CD14-positive monocyte (primary cell): ENCODE measurements at regions not wholly inside any gene's neighbourhood (a gene's known extent, or its start where the extent isn't known, plus 50 kb on each side); places are given as distances from the start of the nearest gene placed in this dataset.

Experiments
- DNase-seq, 3 donors: peaks; one replicate each; pipeline ENCODE4 v3.0.0-alpha.2; 2011 to 2022
- H2AFZ ChIP-seq: 2 replicates; pipeline ENCODE4 v1.6.0; 2012; ENCODE audit warnings: mild to moderate bottlenecking, low read depth, low read length, inconsistent platforms; ENCODE audit not compliant: insufficient read depth, poor library complexity, severe bottlenecking
- H3K27ac ChIP-seq, 2 donors: 1 replicate in 1 of 2; 2 replicates in 1 of 2; pipeline ENCODE4 v1.5.1; 2012 to 2013; ENCODE audit warnings: low read length in 2 of 2, control low read depth in 1 of 2, inconsistent platforms in 1 of 2, low read depth in 1 of 2, mild to moderate bottlenecking in 1 of 2
- H3K27me3 ChIP-seq, 2 donors: one replicate each; pipeline versions ENCODE4 v1.6.0 to v1.6.1; 2011 to 2013; ENCODE audit warnings: low read length in 2 of 2; ENCODE audit not compliant: control insufficient read depth in 2 of 2, insufficient read depth in 2 of 2
- H3K36me3 ChIP-seq, 2 donors: replicated peaks in 1 of 2; 1 replicate in 1 of 2; 2 replicates in 1 of 2; pipeline versions ENCODE4 v1.5.1 to v1.6.1; 2012 to 2013; ENCODE audit warnings: low read length in 2 of 2, control low read depth in 1 of 2, inconsistent platforms in 1 of 2, mild to moderate bottlenecking in 1 of 2; ENCODE audit not compliant: insufficient read depth in 2 of 2, control insufficient read depth in 1 of 2
- H3K4me1 ChIP-seq, 2 donors: 1 replicate in 1 of 2; 2 replicates in 1 of 2; pipeline versions ENCODE4 v1.5.1 to v1.6.1; 2012 to 2013; ENCODE audit warnings: low read length in 2 of 2, control low read depth in 1 of 2, inconsistent platforms in 1 of 2, mild to moderate bottlenecking in 1 of 2, moderate library complexity in 1 of 2; ENCODE audit not compliant: insufficient read depth in 2 of 2, control insufficient read depth in 1 of 2
- H3K4me2 ChIP-seq: replicated peaks from 2 replicates; pipeline ENCODE3; 2012; ENCODE audit warnings: low read length, moderate library complexity, mild to moderate bottlenecking; ENCODE audit not compliant: poor library complexity, severe bottlenecking; ENCODE audit errors: extremely low read depth
- H3K4me3 ChIP-seq, 3 experiments: fragments of 200-600 bp in 1 of 3; sonication (generic) in 1 of 3; replicated peaks in 1 of 3; 1 replicate in 2 of 3; 2 replicates in 1 of 3; pipeline ENCODE4 v1.5.1; 2011 to 2013; ENCODE audit warnings: low read length in 3 of 3, mild to moderate bottlenecking in 3 of 3, control low read depth in 2 of 3, low read depth in 2 of 3, inconsistent platforms in 1 of 3, moderate library complexity in 1 of 3
- H3K79me2 ChIP-seq: 2 replicates; pipeline ENCODE4 v1.6.0; 2012; ENCODE audit warnings: mild to moderate bottlenecking, control low read depth, inconsistent platforms, low read length, moderate library complexity; ENCODE audit not compliant: insufficient read depth
- H3K9ac ChIP-seq: 2 replicates; pipeline ENCODE4 v1.6.0; 2017; ENCODE audit warnings: low read length, mild to moderate bottlenecking; ENCODE audit not compliant: insufficient read depth, poor library complexity, severe bottlenecking
- H3K9me3 ChIP-seq, 2 donors: replicated peaks in 1 of 2; 1 replicate in 1 of 2; 2 replicates in 1 of 2; pipeline versions ENCODE4 v1.5.1 to v1.6.1; 2012 to 2013; ENCODE audit warnings: low read length in 2 of 2, control low read depth in 1 of 2; ENCODE audit not compliant: control insufficient read depth in 1 of 2, insufficient read depth in 1 of 2
- H4K20me1 ChIP-seq: 2 replicates; pipeline ENCODE4 v1.6.0; 2012; ENCODE audit warnings: mild to moderate bottlenecking, low read length, control low read depth, moderate library complexity; ENCODE audit not compliant: insufficient read depth
- H3K27ac Mint-ChIP-seq, 7 donors: one replicate each; pipeline ENCODE4 v1.8.0; 2020; ENCODE audit warnings: mild to moderate bottlenecking in 7 of 7, mixed read lengths in 7 of 7, moderate library complexity in 6 of 7, inconsistent platforms in 2 of 7
- H3K27me3 Mint-ChIP-seq, 3 donors: one replicate each; pipeline ENCODE4 v1.8.0; 2021 to 2022; ENCODE audit warnings: low read depth in 3 of 3, mild to moderate bottlenecking in 3 of 3, mixed read lengths in 3 of 3, moderate library complexity in 3 of 3, inconsistent platforms in 1 of 3
- H3K36me3 Mint-ChIP-seq, 2 donors: one replicate each; pipeline ENCODE4 v1.8.0; 2020; ENCODE audit warnings: mixed read lengths in 2 of 2, inconsistent platforms in 1 of 2, mild to moderate bottlenecking in 1 of 2
- H3K4me1 Mint-ChIP-seq: one replicate; pipeline ENCODE4 v1.8.0; 2020; ENCODE audit warnings: mild to moderate bottlenecking, mixed read lengths
- H3K4me3 Mint-ChIP-seq, 2 donors: one replicate each; pipeline ENCODE4 v1.8.0; 2020; ENCODE audit warnings: mild to moderate bottlenecking in 2 of 2, mixed read lengths in 2 of 2, moderate library complexity in 1 of 2
- H3K9me3 Mint-ChIP-seq, 7 donors: one replicate each; pipeline ENCODE4 v1.8.0; 2020 to 2022; ENCODE audit warnings: mixed read lengths in 7 of 7, mild to moderate bottlenecking in 6 of 7, moderate library complexity in 6 of 7, inconsistent platforms in 2 of 7
- CTCF ChIP-seq: fragments of 200-600 bp; IDR thresholded peaks from one replicate; pipeline ENCODE4 v1.8.0; 2022; ENCODE audit warnings: antibody characterized with exemption, mild to moderate bottlenecking
- WGBS: methylation state at CpG from one replicate; pipeline ENCODE4 v1.1.5; 2013; ENCODE audit warnings: missing lambda C conversion rate; ENCODE audit not compliant: insufficient coverage; 5-methylcytosine and 5-hydroxymethylcytosine counted together
- intact Hi-C, 2 donors: fragments of 100-400 bp; cut with micrococcal nuclease; formaldehyde crosslinking; loops; one replicate each; pipeline versions ENCODE4 v1.15.0 to v1.15.1; 2023

DNA sequence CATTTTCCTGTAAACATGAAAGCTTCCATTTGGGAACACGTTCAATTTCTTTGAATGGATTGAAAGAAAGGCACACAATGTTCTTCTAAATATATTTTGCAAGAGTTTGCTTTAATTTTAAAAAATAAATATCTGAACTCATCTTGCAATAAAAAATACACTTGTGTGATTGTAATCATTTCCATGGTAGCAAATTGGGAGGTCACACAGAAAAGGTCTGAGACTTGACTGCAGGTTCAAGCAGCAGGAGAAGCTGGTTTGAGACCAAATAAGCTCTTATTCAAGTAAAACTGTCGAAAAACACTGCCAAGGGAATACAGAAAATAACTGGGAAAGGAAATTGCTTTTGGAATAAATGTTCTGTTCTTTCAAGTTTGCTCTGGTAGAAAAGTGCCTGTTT is 498.9 kb downstream of the ADGRL2 start:
- Mint-ChIP-seq H3K9me3 (peaks cover 0 to 6% (median 2%) of the 10 kb centered on the region in 7 donors), H3K27me3 (peaks cover 0 to 2% (median 0%) of the 10 kb centered on the region in 3 donors), H3K4me3 (no peak overlapping the region), H3K27ac (no peak overlapping the region), H3K36me3 (no peaks in the 10 kb centered on the region), H3K4me1 (no peaks in the 10 kb centered on the region)
- no peak for DNase-seq
- Histone ChIP-seq H3K9me3 (peaks cover 0 to 3% of the 10 kb centered on the region in 2 donors), H3K79me2 (no peaks in the 10 kb centered on the region), H2AFZ (no peak overlapping the region), H3K4me2 (no peak overlapping the region), H3K9ac (no peak overlapping the region), H3K4me1 (no peaks in the 10 kb centered on the region), H3K27me3 (no peaks in the 10 kb centered on the region), H3K27ac (no peak overlapping the region), H3K4me3 (no peak overlapping the region), H3K36me3 (no peaks in the 10 kb centered on the region), H4K20me1 (no peaks in the 10 kb centered on the region)
- TF ChIP-seq CTCF, result no peak
- WGBS, result no CpG with 5 or more reads among the region's 2 CpGs
- intact Hi-C loops, result no loop called here

DNA sequence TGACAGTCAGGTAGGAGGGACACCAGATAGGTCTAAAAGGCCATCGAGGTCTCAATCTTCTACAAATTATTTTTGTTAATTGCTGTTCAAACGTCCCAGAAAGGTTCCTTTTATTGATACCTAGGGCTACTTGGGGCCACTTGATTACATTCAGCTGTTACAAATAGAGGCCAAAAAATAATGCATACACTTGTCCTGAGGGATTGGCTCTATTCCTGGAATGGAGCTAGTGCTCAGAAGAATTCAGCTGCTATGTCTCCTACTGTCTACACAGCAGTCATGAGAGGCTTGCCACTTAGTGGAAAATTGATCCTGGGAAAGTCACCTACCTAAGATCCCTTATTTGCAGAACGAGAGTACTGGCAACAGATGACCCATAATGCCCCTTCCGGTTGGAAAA is 498.3 kb downstream of the ADGRL2 start:
- intact Hi-C loops, result no loop called here
- Mint-ChIP-seq H3K4me1 (no peaks in the 10 kb centered on the region), H3K4me3 (no peak overlapping the region), H3K9me3 (peaks cover 0 to 6% (median 2%) of the 10 kb centered on the region in 7 donors), H3K36me3 (no peaks in the 10 kb centered on the region), H3K27ac (no peak overlapping the region), H3K27me3 (peaks cover 0 to 2% (median 0%) of the 10 kb centered on the region in 3 donors)
- no peak for DNase-seq
- Histone ChIP-seq H3K27ac (no peak overlapping the region), H3K4me1 (no peaks in the 10 kb centered on the region), H3K4me3 (no peak overlapping the region), H3K79me2 (no peaks in the 10 kb centered on the region), H3K27me3 (no peaks in the 10 kb centered on the region), H3K9me3 (peaks cover 0 to 3% of the 10 kb centered on the region in 2 donors), H3K4me2 (no peak overlapping the region), H3K9ac (no peak overlapping the region), H3K36me3 (no peaks in the 10 kb centered on the region), H4K20me1 (no peaks in the 10 kb centered on the region), H2AFZ (no peak overlapping the region)
- no peak for TF ChIP-seq CTCF
- 100% methylated on average over 1 of the region's 4 CpGs for WGBS
